HepG2 (cell line): ENCODE measurements at regions not wholly inside any gene's neighbourhood (a gene's known extent, or its start where the extent isn't known, plus 50 kb on each side); places are given as distances from the start of the nearest gene placed in this dataset.

ENCODE experiments used
- ATAC-seq: fragments of 200-7000 bp; cut with Tn5 transposase; 3 replicates; pipeline ENCODE4 v1.9.1; 2020; ENCODE audit warnings: mild to moderate bottlenecking, moderate library complexity
- BruUV-seq: library from RNA; stranded (reverse); fragments of 400-500 nt; replicated peaks from 2 replicates; lab custom pipeline; 2021; lab: Mats Ljungman, UMichigan
- CTCF ChIA-PET: fragments of 300-600 bp; formaldehyde crosslinking; extraction: SDS; loops from one replicate; lab custom pipeline; 2021; ENCODE audit warnings: low total read pairs, inconsistent platforms, low intra/inter-chr PET ratio; lab: Yijun Ruan, JAX
- POLR2A ChIA-PET: fragments of 350-600 bp; sonication (Branson Sonifier 250); formaldehyde crosslinking; loops from one replicate; lab custom pipeline; 2020; ENCODE audit warnings: antibody characterized with exemption, inconsistent platforms; lab: Yijun Ruan, JAX
- DNase-seq: peaks from one replicate; pipeline ENCODE4 v3.0.0-alpha.2; 2015; ENCODE audit warnings: low spot score
- FAIRE-seq: peaks from 3 replicates; lab custom pipeline; 2011; peaks lifted over from hg19 to GRCh38; lab: Jason Lieb, UNC
- H2AFZ ChIP-seq: one replicate; pipeline ENCODE4 v1.6.1; 2011; ENCODE audit warnings: low read length, inconsistent platforms
- H3K27ac ChIP-seq: fragments of 300-600 bp; 3 replicates; pipeline ENCODE4 v1.8.0; 2011; ENCODE audit warnings: mixed run types, mild to moderate bottlenecking, mixed read lengths, low read length, inconsistent platforms; ENCODE audit not compliant: insufficient read depth; ENCODE audit errors: extremely low read length
- H3K27me3 ChIP-seq, 2 experiments: fragments of 200-600 bp in 1 of 2; 2 replicates in 1 of 2; 3 replicates in 1 of 2; pipeline versions ENCODE4 v1.6.0 to v1.8.0; 2011; ENCODE audit warnings: low read length in 2 of 2, mild to moderate bottlenecking in 2 of 2, moderate library complexity in 2 of 2, inconsistent platforms in 1 of 2; ENCODE audit not compliant: insufficient read depth in 2 of 2, control insufficient read depth in 1 of 2
- H3K36me3 ChIP-seq, 2 experiments: fragments of 200-600 bp in 1 of 2; replicated peaks in 1 of 2; 2 replicates in 1 of 2; 3 replicates in 1 of 2; pipeline versions ENCODE4 v1.5.1 to v1.8.0; 2011; ENCODE audit warnings: low read length in 2 of 2, inconsistent platforms in 1 of 2; ENCODE audit not compliant: insufficient read depth in 2 of 2, control insufficient read depth in 1 of 2
- H3K4me1 ChIP-seq: 2 replicates; pipeline ENCODE4 v1.5.1; 2012; ENCODE audit warnings: low read length, inconsistent platforms; ENCODE audit not compliant: insufficient read depth
- H3K4me2 ChIP-seq: 2 replicates; pipeline ENCODE4 v1.6.0; 2011; ENCODE audit warnings: low read depth, low read length, inconsistent platforms
- H3K4me3 ChIP-seq, 3 experiments: fragments of 200-600 bp in 1 of 3; sonication (generic), shearing (Covaris generic) in 1 of 3; replicated peaks in 1 of 3; 2 replicates each; pipeline ENCODE4 v1.5.1; 2011 to 2016; ENCODE audit warnings: low read length in 3 of 3, inconsistent platforms in 2 of 3, low read depth in 2 of 3, mild to moderate bottlenecking in 2 of 3, control low read depth in 1 of 3, mixed read lengths in 1 of 3; ENCODE audit not compliant: insufficient read depth in 1 of 3
- H3K79me2 ChIP-seq: one replicate; pipeline ENCODE4 v1.6.1; 2011; ENCODE audit warnings: low read length, inconsistent platforms; ENCODE audit not compliant: insufficient read depth
- H3K9ac ChIP-seq: 2 replicates; pipeline ENCODE4 v1.6.0; 2011; ENCODE audit warnings: mild to moderate bottlenecking, low read depth, low read length, inconsistent platforms; ENCODE audit not compliant: insufficient read depth
- H3K9me3 ChIP-seq: 2 replicates; pipeline ENCODE4 v1.5.1; 2012; ENCODE audit warnings: mild to moderate bottlenecking, low read length
- H4K20me1 ChIP-seq: 2 replicates; pipeline ENCODE4 v1.6.0; 2011; ENCODE audit warnings: inconsistent platforms, mild to moderate bottlenecking, low read length, moderate library complexity; ENCODE audit not compliant: insufficient read depth
- ATF7 ChIP-seq, 2 experiments: fragments of 450-650 bp in 1 of 2; sonication (generic) in 1 of 2; formaldehyde crosslinking in 1 of 2; IDR thresholded peaks; 2 replicates each; pipeline versions ENCODE4 v1.4.0 to v1.6.1; 2016 to 2020; ENCODE audit warnings: antibody characterized with exemption in 1 of 2, mild to moderate bottlenecking in 1 of 2, missing genetic modification reagents in 1 of 2
- ATM ChIP-seq: fragments of 450-650 bp; IDR thresholded peaks from 2 replicates; pipeline ENCODE4 v1.7.1; 2017; ENCODE audit warnings: mild to moderate bottlenecking, borderline replicate concordance
- BRCA1 ChIP-seq: sonication (generic); formaldehyde crosslinking; IDR thresholded peaks from 2 replicates; pipeline ENCODE4 v1.4.0; 2020; ENCODE audit warnings: missing genetic modification reagents
- FOSL2 ChIP-seq: sonication (generic); formaldehyde crosslinking; IDR thresholded peaks from 2 replicates; pipeline ENCODE4 v1.4.0; 2020; ENCODE audit warnings: missing genetic modification reagents
- FOXA1 ChIP-seq, 2 experiments: fragments of 450-650 bp in 1 of 2; sonication (generic) in 1 of 2; formaldehyde crosslinking in 1 of 2; IDR thresholded peaks; 2 replicates each; pipeline versions ENCODE4 v1.4.0 to v1.6.1; 2016 to 2020; ENCODE audit warnings: missing genetic modification reagents in 1 of 2
- FOXK2 ChIP-seq: fragments of 450-650 bp; IDR thresholded peaks from 2 replicates; pipeline ENCODE4 v1.6.1; 2016
- FOXP1 ChIP-seq, 2 experiments: fragments of 450-650 bp in 1 of 2; IDR thresholded peaks; 2 replicates each; pipeline ENCODE4 v1.6.1; 2017 to 2018; ENCODE audit warnings: antibody characterized with exemption in 1 of 2
- PHB2 ChIP-seq: fragments of 450-650 bp; IDR thresholded peaks from 2 replicates; pipeline ENCODE4 v1.6.1; 2018; ENCODE audit not compliant: partially characterized antibody
- PLRG1 ChIP-seq: fragments of 450-650 bp; conservative IDR thresholded peaks from 2 replicates; pipeline ENCODE4 v1.6.1; 2016
- RAD51 ChIP-seq: fragments of 450-650 bp; IDR thresholded peaks from 2 replicates; pipeline ENCODE4 v1.6.1; 2016; ENCODE audit warnings: borderline replicate concordance
- SOX6 ChIP-seq, 2 experiments: fragments of 450-650 bp in 1 of 2; sonication (generic) in 1 of 2; formaldehyde crosslinking in 1 of 2; IDR thresholded peaks; 2 replicates each; pipeline versions ENCODE4 v1.4.0 to v1.6.1; 2017 to 2020; ENCODE audit warnings: antibody characterized with exemption in 1 of 2, mild to moderate bottlenecking in 1 of 2, missing genetic modification reagents in 1 of 2
- SP1 ChIP-seq, 2 experiments: fragments of 450-650 bp in 1 of 2; sonication (generic) in 1 of 2; formaldehyde crosslinking in 1 of 2; IDR thresholded peaks; 2 replicates each; pipeline versions ENCODE4 v1.4.0 to v1.6.1; 2016 to 2020; ENCODE audit warnings: missing genetic modification reagents in 1 of 2
- TIGD3 ChIP-seq: sonication (generic); formaldehyde crosslinking; IDR thresholded peaks from 2 replicates; pipeline ENCODE4 v1.5.1; 2020; ENCODE audit warnings: mild to moderate bottlenecking, missing genetic modification reagents, borderline replicate concordance
- TRIM22 ChIP-seq: fragments of 450-650 bp; IDR thresholded peaks from 2 replicates; pipeline ENCODE4 v1.6.1; 2017
- ZNF446 ChIP-seq: sonication (generic); formaldehyde crosslinking; IDR thresholded peaks from 2 replicates; pipeline ENCODE4 v1.5.0; 2020; ENCODE audit warnings: mild to moderate bottlenecking, missing genetic modification reagents
- WGBS: methylation state at CpG from one replicate; pipeline ENCODE4 v1.1.6; 2017; ENCODE audit warnings: low lambda C conversion rate; 5-methylcytosine and 5-hydroxymethylcytosine counted together
- in situ Hi-C: cut with HindIII; loops from 2 replicates; pipeline ENCODE4 v1.10.0; 2017; ENCODE audit warnings: low pct_unique_long_range_greater_than_20kb; ENCODE audit not compliant: extremely low pct_ligation_motif_present
- intact Hi-C: fragments of 100-400 bp; cut with micrococcal nuclease; formaldehyde crosslinking; loops from one replicate; pipeline ENCODE4 v1.10.0; 2022; ENCODE audit not compliant: unreplicated experiment

GRCh38 chr6:152811785-152812184 lies 61.2 kb downstream of the VIP start:
- TF ChIP-seq PLRG1 (0 out of 2 replicates have a peak, but pooled peaks have one; percentile 70), ATM (0 out of 2 replicates have a peak, but pooled peaks have one; percentile 41), BRCA1 (CRISPR knock-in tag) (no peak), SOX6 (IDR thresholded peaks at IDR 0.05) (0 out of 2 replicates have a peak, but pooled peaks have one; percentile 60), SOX6 (CRISPR knock-in tag; IDR thresholded peaks at IDR 0.05) (no peak), TIGD3 (CRISPR knock-in tag) (no peak), FOXA1 (IDR thresholded peaks at IDR 0.05) (peak; percentile 19; the same call in 1 of the 2 replicates), FOXA1 (CRISPR knock-in tag; IDR thresholded peaks at IDR 0.05) (no peak), FOSL2 (CRISPR knock-in tag) (no peak), TRIM22 (0 out of 2 replicates have a peak, but pooled peaks have one; percentile 14), FOXK2 (0 out of 2 replicates have a peak, but pooled peaks have one; percentile 7), ZNF446 (CRISPR knock-in tag) (no peak), FOXP1 (IDR thresholded peaks at IDR 0.05) (peak; percentile 51; the same call in 1 of the 2 replicates), FOXP1 (CRISPR knock-in tag; IDR thresholded peaks at IDR 0.05) (no peak), RAD51 (0 out of 2 replicates have a peak, but pooled peaks have one; percentile 14), SP1 (IDR thresholded peaks at IDR 0.05) (0 out of 2 replicates have a peak, but pooled peaks have one; percentile 27), SP1 (CRISPR knock-in tag; IDR thresholded peaks at IDR 0.05) (no peak), ATF7 (IDR thresholded peaks at IDR 0.05) (0 out of 2 replicates have a peak, but pooled peaks have one; percentile 5), ATF7 (CRISPR knock-in tag; IDR thresholded peaks at IDR 0.05) (no peak), PHB2 (peak; percentile 79)
- no peak overlapping the region for H3K27ac ChIP-seq
- no peak overlapping the region for H3K9ac ChIP-seq
- no peak for DNase-seq
- intact Hi-C loops (no loop called here), in situ Hi-C loops (no loop called here)
- H3K4me1 ChIP-seq, result no peaks in the 10 kb centered on the region
- H3K4me2 ChIP-seq, result no peak overlapping the region
- CTCF ChIA-PET, result no interaction called here
- no peaks in the 10 kb centered on the region for H3K9me3 ChIP-seq
- no peak for ATAC-seq
- H4K20me1 ChIP-seq, result no peaks in the 10 kb centered on the region
- POLR2A ChIA-PET, result no interaction called here
- no peak overlapping the region for H3K4me3 ChIP-seq
- H2AFZ ChIP-seq, result no peak overlapping the region
- no peak for FAIRE-seq
- 2% methylated on average over 1 of the region's 1 CpG for WGBS
- no peaks in the 10 kb centered on the region for H3K27me3 ChIP-seq
- H3K36me3 ChIP-seq, result no peaks in the 10 kb centered on the region
- no TSS peak for BruUV-seq
- no peaks in the 10 kb centered on the region for H3K79me2 ChIP-seq
